ENCODE measurements at regions not wholly inside any gene's neighbourhood (a gene's known extent, or its start where the extent isn't known, plus 50 kb on each side); places are given as distances from the start of the nearest gene placed in this dataset.
A peak's percentile ranks its signal among the peaks of the same experiment; 100 is the strongest.
"Not testable (repeated sequence)": the region's sequence is repeated elsewhere in the genome, so short reads cannot be mapped to it uniquely, and the experiment has no call there.

DNA sequence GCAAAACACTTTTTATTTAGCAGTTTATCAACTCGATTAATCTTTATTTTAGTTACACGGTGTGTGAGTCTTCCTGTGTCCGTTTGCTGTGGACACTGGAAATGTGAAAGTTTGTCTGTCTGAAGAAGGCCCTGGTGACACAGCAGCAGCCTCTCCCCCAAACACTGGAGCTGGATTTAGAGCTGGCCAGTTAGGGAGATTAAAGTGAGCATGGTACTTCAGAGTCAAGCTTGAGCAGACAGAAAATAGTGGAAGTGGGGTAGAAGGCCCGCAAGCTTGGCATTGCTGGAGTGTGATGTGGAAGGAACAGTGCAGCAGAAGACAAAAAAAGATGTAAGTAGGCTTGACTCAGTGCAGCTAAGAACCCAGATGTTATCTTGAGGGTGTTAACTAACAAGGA, 85.9 kb downstream of the POM121L12 start:
- Histone ChIP-seq H3K4me3 (ENCODE audit: low read depth in 1 of 2, low read length in 2 of 2) (no peak overlapping the region), H3K36me3 (ENCODE audit: control insufficient read depth in 2 of 2, insufficient read depth in 2 of 2, low read length in 1 of 2) (no peaks in the 10 kb centered on the region), H3K27me3 (ENCODE audit: control insufficient read depth in 1 of 2, insufficient read depth in 2 of 2, low read length in 2 of 2) (no peaks in the 10 kb centered on the region), H3K27ac (ENCODE audit: low read depth in 2 of 2, low read length in 1 of 2) (no peak overlapping the region), H3K9me3 (ENCODE audit: control insufficient read depth in 2 of 2, insufficient read depth in 1 of 2, low read depth in 1 of 2, low read length in 1 of 2) (no peaks in the 10 kb centered on the region), H3K4me1 (ENCODE audit: control insufficient read depth in 2 of 2, insufficient read depth in 2 of 2, low read length in 1 of 2) (no peaks in the 10 kb centered on the region)
- WGBS, 2 donors: 83 to 85% methylated on average over 4 of the region's 4 CpGs

DNA sequence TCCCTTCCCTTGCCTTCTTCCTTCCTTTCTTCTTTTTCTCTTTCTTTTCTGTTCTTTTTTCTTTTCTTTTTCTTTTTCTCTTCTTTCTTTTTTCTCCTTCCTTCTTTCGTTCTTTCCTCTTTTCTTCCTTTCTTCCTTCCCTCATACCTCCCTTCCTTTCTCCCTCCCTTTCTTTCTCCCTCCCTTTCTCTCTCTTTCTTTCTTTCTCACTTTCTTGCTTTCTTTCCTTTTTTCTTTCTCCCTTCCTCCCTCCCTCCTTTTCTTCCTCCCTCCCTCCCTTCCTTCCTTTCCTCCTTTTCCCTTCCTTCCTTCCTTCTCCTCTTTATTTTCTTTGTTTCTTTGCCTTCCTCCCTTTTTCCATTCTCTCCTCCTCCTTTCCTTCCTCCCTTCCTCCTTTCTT, 96.3 kb downstream of the POM121L12 start:
- 62 to 85% methylated on average over 1 of the region's 1 CpG for WGBS, 2 donors
- Histone ChIP-seq H3K4me3 (ENCODE audit: low read depth in 1 of 2, low read length in 2 of 2) (no peak overlapping the region), H3K9me3 (ENCODE audit: control insufficient read depth in 2 of 2, insufficient read depth in 1 of 2, low read depth in 1 of 2, low read length in 1 of 2) (no peaks in the 10 kb centered on the region), H3K27ac (ENCODE audit: low read depth in 2 of 2, low read length in 1 of 2) (no peak overlapping the region), H3K27me3 (ENCODE audit: control insufficient read depth in 1 of 2, insufficient read depth in 2 of 2, low read length in 2 of 2) (no peaks in the 10 kb centered on the region), H3K36me3 (ENCODE audit: control insufficient read depth in 2 of 2, insufficient read depth in 2 of 2, low read length in 1 of 2) (no peaks in the 10 kb centered on the region), H3K4me1 (ENCODE audit: control insufficient read depth in 2 of 2, insufficient read depth in 2 of 2, low read length in 1 of 2) (no peaks in the 10 kb centered on the region)

DNA sequence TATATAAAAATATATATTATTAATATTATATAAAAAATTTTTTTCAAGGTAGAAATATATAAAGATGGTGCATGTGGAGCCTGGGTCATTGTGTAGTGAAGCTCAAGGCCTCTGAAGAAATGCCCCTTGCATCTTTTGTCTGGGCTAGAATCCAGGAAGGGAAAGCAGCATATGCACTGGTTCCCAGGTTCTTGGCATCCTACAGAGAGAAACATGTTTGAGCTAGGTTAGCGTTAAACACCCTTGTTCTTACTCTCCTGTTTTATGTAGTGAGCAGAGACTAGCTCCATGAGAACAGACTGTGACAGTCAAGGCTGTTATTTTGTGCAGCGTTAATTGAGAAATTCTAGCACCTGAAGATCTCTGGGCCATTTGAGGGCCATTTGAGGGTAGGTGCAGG, 116.1 kb downstream of the POM121L12 start:
- 73 to 81% methylated on average over 2 of the region's 2 CpGs for WGBS, 2 donors
- H3K9me3 ChIP-seq (ENCODE audit: control insufficient read depth in 2 of 2, insufficient read depth in 1 of 2, low read depth in 1 of 2, low read length in 1 of 2): no peaks in the 10 kb centered on the region
- H3K4me1 ChIP-seq (ENCODE audit: control insufficient read depth in 2 of 2, insufficient read depth in 2 of 2, low read length in 1 of 2): no peaks in the 10 kb centered on the region
- no peaks in the 10 kb centered on the region for H3K27me3 ChIP-seq (ENCODE audit: control insufficient read depth in 1 of 2, insufficient read depth in 2 of 2, low read length in 2 of 2)
- no peaks in the 10 kb centered on the region for H3K36me3 ChIP-seq (ENCODE audit: control insufficient read depth in 2 of 2, insufficient read depth in 2 of 2, low read length in 1 of 2)
- no peak overlapping the region for H3K27ac ChIP-seq (ENCODE audit: low read depth in 2 of 2, low read length in 1 of 2)
- no peak overlapping the region for H3K4me3 ChIP-seq (ENCODE audit: low read depth in 1 of 2, low read length in 2 of 2)

DNA sequence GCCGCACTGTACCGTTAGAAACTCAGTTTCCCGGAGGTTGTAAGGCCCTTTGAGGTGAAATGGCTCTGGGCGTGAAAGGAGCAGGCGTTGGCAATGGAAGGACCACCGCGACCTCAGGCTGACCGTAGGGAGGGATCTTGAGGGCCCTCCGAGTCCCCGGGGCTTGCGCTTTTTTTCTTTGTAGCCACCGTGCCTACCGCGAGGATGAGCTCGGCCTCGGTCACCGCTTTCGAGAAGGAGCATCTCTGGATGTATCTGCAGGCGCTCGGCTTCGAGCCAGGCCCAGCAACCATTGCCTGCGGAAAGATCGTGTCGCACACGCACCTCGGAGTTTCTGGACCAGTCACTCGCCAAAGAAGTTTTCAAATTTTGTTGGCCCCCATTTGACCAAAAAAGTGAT, 151.8 kb downstream of the POM121L12 start:
- H3K27me3 ChIP-seq (ENCODE audit: control insufficient read depth in 1 of 2, insufficient read depth in 2 of 2, low read length in 2 of 2); H3K4me1 ChIP-seq (ENCODE audit: control insufficient read depth in 2 of 2, insufficient read depth in 2 of 2, low read length in 1 of 2); H3K36me3 ChIP-seq (ENCODE audit: control insufficient read depth in 2 of 2, insufficient read depth in 2 of 2, low read length in 1 of 2); H3K4me3 ChIP-seq (ENCODE audit: low read depth in 1 of 2, low read length in 2 of 2); H3K9me3 ChIP-seq (ENCODE audit: control insufficient read depth in 2 of 2, insufficient read depth in 1 of 2, low read depth in 1 of 2, low read length in 1 of 2); H3K27ac ChIP-seq (ENCODE audit: low read depth in 2 of 2, low read length in 1 of 2): not testable (repeated sequence)
- WGBS, 2 donors: 93 to 95% methylated on average over 22 to 26 of the region's 27 CpGs

DNA sequence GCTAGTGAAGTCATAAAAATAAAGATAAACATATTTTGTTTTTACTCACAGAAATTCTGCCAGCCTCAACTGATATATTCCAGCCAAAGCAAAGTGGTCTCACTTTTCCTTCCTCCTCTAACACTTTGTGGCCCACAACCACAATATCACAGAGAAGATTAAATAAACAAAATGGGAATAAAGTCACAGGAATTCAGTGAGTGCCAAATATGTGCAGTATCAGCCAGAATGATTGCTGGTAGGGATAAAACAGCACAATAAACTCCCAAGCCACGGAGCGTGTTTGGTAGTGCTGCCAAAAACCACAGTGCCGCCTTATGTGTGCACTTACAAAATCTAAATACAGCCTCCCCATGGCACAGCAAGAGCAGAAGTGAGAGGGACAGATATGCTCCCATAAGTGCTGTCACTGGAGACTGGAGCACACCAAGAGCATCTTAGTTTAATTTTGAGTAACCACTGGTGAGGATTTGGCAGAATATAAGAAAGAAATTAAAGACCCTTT, 155.8 kb downstream of the POM121L12 start:
- no peak overlapping the region for H3K4me3 ChIP-seq (ENCODE audit: low read depth in 1 of 2, low read length in 2 of 2)
- H3K27me3 ChIP-seq (ENCODE audit: control insufficient read depth in 1 of 2, insufficient read depth in 2 of 2, low read length in 2 of 2): no peaks in the 10 kb centered on the region
- no peak overlapping the region for H3K27ac ChIP-seq (ENCODE audit: low read depth in 2 of 2, low read length in 1 of 2)
- WGBS, 2 donors: 56 to 64% methylated on average over 3 of the region's 3 CpGs
- H3K36me3 ChIP-seq (ENCODE audit: control insufficient read depth in 2 of 2, insufficient read depth in 2 of 2, low read length in 1 of 2): no peaks in the 10 kb centered on the region
- H3K9me3 ChIP-seq (ENCODE audit: control insufficient read depth in 2 of 2, insufficient read depth in 1 of 2, low read depth in 1 of 2, low read length in 1 of 2): peaks cover 0 to 2% of the 10 kb centered on the region in 2 donors
- no peaks in the 10 kb centered on the region for H3K4me1 ChIP-seq (ENCODE audit: control insufficient read depth in 2 of 2, insufficient read depth in 2 of 2, low read length in 1 of 2)

DNA sequence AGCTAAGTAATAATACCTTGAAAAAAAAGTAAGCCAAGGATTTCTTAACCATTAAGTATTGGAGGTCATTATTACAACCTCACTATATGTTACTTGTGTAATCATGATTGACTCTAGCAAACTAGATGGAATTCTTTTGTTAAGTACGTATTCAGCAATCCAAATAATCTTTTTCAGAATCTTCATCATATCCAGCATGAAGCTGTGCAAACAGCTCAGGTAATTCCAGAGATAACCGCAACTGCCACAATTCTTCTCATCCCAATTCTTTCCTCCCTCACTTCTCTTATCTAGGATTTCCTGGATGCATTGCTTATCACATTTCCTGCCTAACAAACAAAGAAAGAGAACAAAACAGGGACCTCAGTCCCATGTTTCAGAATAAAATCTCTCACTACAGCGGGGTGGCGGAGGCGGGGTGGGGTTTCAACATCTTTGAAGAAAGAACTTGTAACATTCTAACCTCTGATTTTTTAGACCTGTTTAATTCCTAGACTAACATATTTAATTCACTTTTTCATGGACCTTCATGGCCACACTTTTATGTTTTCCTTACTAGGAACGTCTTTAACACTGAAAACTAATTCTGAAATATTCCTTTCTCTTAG, 156.5 kb downstream of the POM121L12 start:
- H3K27me3 ChIP-seq (ENCODE audit: control insufficient read depth in 1 of 2, insufficient read depth in 2 of 2, low read length in 2 of 2): no peaks in the 10 kb centered on the region
- 45 to 47% methylated on average over 6 of the region's 6 CpGs for WGBS, 2 donors

DNA sequence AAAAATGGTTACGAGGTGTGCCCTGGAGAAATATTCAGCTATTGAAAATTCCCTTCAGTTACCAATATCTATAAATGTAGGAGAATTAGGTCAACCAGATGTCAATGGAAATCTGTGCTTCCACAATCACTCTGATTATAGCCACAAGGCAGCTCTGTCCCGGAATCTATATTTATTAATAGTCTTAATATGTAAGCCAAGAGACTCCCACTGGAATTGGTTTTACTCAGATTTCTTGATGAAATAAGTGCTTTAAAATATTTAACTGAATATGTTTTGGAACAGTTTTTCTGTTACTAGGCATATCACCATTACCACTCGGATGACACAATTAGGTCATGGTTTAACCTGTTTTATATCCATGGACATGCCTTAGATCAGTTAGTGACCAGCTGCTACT, 169.6 kb downstream of the POM121L12 start:
- H3K4me1 ChIP-seq (ENCODE audit: control insufficient read depth in 2 of 2, insufficient read depth in 2 of 2, low read length in 1 of 2): no peaks in the 10 kb centered on the region
- peaks cover 0 to 3% of the 10 kb centered on the region in 2 donors for H3K9me3 ChIP-seq (ENCODE audit: control insufficient read depth in 2 of 2, insufficient read depth in 1 of 2, low read depth in 1 of 2, low read length in 1 of 2)
- H3K36me3 ChIP-seq (ENCODE audit: control insufficient read depth in 2 of 2, insufficient read depth in 2 of 2, low read length in 1 of 2): no peaks in the 10 kb centered on the region
- H3K27ac ChIP-seq (ENCODE audit: low read depth in 2 of 2, low read length in 1 of 2): no peak overlapping the region
- WGBS, 2 donors: 79 to 80% methylated on average over 3 of the region's 3 CpGs
- no peaks in the 10 kb centered on the region for H3K27me3 ChIP-seq (ENCODE audit: control insufficient read depth in 1 of 2, insufficient read depth in 2 of 2, low read length in 2 of 2)
- no peak overlapping the region for H3K4me3 ChIP-seq (ENCODE audit: low read depth in 1 of 2, low read length in 2 of 2)

More for the DNA sequence above, 156.5 kb downstream of the POM121L12 start:
- H3K27ac ChIP-seq (ENCODE audit: low read depth in 2 of 2, low read length in 1 of 2): no peak overlapping the region
- no peaks in the 10 kb centered on the region for H3K36me3 ChIP-seq (ENCODE audit: control insufficient read depth in 2 of 2, insufficient read depth in 2 of 2, low read length in 1 of 2)
- H3K4me3 ChIP-seq (ENCODE audit: low read depth in 1 of 2, low read length in 2 of 2): no peak overlapping the region
- peaks cover 0 to 2% of the 10 kb centered on the region in 2 donors for H3K9me3 ChIP-seq (ENCODE audit: control insufficient read depth in 2 of 2, insufficient read depth in 1 of 2, low read depth in 1 of 2, low read length in 1 of 2)
- H3K4me1 ChIP-seq (ENCODE audit: control insufficient read depth in 2 of 2, insufficient read depth in 2 of 2, low read length in 1 of 2): no peaks in the 10 kb centered on the region

DNA sequence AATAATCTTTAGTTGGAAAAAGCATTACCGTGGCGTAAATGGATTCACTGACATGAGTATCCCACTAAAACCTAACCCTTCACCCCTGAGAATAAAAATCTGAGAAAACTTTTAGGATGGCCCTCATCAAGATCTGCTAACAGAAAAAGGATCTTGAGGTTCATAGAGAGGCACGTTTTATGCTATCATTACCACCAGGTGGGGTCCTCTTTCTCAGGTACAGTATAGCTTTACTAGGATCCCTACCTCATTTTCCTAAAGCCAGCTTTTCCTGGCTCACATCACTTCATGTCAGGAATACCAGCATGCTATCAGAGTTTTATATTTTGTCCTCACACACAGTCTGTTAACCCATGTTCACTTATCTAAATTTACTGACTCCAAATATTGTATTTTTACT, 173.7 kb downstream of the POM121L12 start:
- 76 to 78% methylated on average over 3 of the region's 3 CpGs for WGBS, 2 donors
- no peak overlapping the region for H3K4me3 ChIP-seq (ENCODE audit: low read depth in 1 of 2, low read length in 2 of 2)
- H3K36me3 ChIP-seq (ENCODE audit: control insufficient read depth in 2 of 2, insufficient read depth in 2 of 2, low read length in 1 of 2): no peaks in the 10 kb centered on the region
- H3K4me1 ChIP-seq (ENCODE audit: control insufficient read depth in 2 of 2, insufficient read depth in 2 of 2, low read length in 1 of 2): no peaks in the 10 kb centered on the region
- no peak overlapping the region for H3K27ac ChIP-seq (ENCODE audit: low read depth in 2 of 2, low read length in 1 of 2)
- no peaks in the 10 kb centered on the region for H3K27me3 ChIP-seq (ENCODE audit: control insufficient read depth in 1 of 2, insufficient read depth in 2 of 2, low read length in 2 of 2)
- H3K9me3 ChIP-seq (ENCODE audit: control insufficient read depth in 2 of 2, insufficient read depth in 1 of 2, low read depth in 1 of 2, low read length in 1 of 2): peaks cover 5 to 7% of the 10 kb centered on the region in 2 donors

- no peaks in the 10 kb centered on the region for H3K36me3 ChIP-seq (ENCODE audit: control insufficient read depth in 2 of 2, insufficient read depth in 2 of 2, low read length in 1 of 2)
- H3K9me3 ChIP-seq (ENCODE audit: control insufficient read depth in 2 of 2, insufficient read depth in 1 of 2, low read depth in 1 of 2, low read length in 1 of 2): peaks cover 4 to 5% of the 10 kb centered on the region in 2 donors
- no peak overlapping the region for H3K4me3 ChIP-seq (ENCODE audit: low read depth in 1 of 2, low read length in 2 of 2)
- H3K27ac ChIP-seq (ENCODE audit: low read depth in 2 of 2, low read length in 1 of 2): no peak overlapping the region
- H3K27me3 ChIP-seq (ENCODE audit: control insufficient read depth in 1 of 2, insufficient read depth in 2 of 2, low read length in 2 of 2): no peaks in the 10 kb centered on the region
- no peaks in the 10 kb centered on the region for H3K4me1 ChIP-seq (ENCODE audit: control insufficient read depth in 2 of 2, insufficient read depth in 2 of 2, low read length in 1 of 2)
- WGBS, 2 donors: 74 to 76% methylated on average over 1 of the region's 1 CpG
Measured at GRCh38 chr7:53214463-53214862, 179.0 kb downstream of the POM121L12 start.

DNA sequence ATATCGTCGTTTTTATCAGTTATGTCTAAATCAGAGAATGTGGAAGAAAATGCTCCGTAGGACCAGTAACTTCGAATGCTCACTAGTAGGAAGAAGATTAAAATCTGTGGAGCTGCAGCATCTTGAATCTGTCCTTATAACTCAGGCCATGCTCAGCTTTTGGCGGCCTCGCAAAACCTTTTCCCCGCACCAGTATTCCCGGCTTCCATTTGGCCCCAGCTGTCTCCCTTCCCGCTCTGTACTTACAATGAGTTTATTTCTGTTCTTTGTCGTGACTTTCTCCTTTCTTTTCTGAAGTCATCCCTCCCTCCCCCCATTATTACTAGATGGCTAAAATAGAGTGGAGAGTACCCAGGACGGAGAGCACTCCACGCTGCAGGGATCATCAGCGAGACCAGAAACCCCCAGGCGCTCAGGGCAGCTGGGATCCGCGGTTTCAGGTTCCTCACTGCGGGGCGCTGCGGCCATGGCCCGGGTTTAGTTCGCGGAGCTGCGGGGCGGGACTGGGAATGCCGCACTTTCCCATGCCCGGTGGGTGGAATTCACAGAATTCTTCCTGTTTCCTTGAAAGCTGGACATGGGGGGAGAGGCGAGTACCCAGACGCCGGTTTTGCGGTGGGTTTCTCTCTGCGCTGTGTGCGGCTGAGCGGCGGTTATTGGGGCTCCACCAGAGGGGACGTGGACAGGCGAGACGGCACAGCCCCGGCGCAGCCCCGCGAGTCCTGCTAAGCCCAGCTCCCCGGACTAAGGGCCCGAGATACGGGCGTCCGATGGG, 183.5 kb downstream of the POM121L12 start:
- H3K9me3 ChIP-seq (ENCODE audit: control insufficient read depth in 2 of 2, insufficient read depth in 1 of 2, low read depth in 1 of 2, low read length in 1 of 2): no peaks in the 10 kb centered on the region
- H3K36me3 ChIP-seq (ENCODE audit: control insufficient read depth in 2 of 2, insufficient read depth in 2 of 2, low read length in 1 of 2): no peaks in the 10 kb centered on the region
- H3K27me3 ChIP-seq (ENCODE audit: control insufficient read depth in 1 of 2, insufficient read depth in 2 of 2, low read length in 2 of 2): no peaks in the 10 kb centered on the region
- H3K4me1 ChIP-seq (ENCODE audit: control insufficient read depth in 2 of 2, insufficient read depth in 2 of 2, low read length in 1 of 2): no peaks in the 10 kb centered on the region
- no peak overlapping the region for H3K27ac ChIP-seq (ENCODE audit: low read depth in 2 of 2, low read length in 1 of 2)
- 10 to 13% methylated on average over 46 of the region's 46 CpGs for WGBS, 2 donors
- H3K4me3 ChIP-seq (ENCODE audit: low read depth in 1 of 2, low read length in 2 of 2): peak overlapping the region in 1 of 2 donors; percentile 5
